ENCODE measurements at regions not wholly inside any gene's neighbourhood (a gene's known extent, or its start where the extent isn't known, plus 50 kb on each side); places are given as distances from the start of the nearest gene placed in this dataset.

DNA sequence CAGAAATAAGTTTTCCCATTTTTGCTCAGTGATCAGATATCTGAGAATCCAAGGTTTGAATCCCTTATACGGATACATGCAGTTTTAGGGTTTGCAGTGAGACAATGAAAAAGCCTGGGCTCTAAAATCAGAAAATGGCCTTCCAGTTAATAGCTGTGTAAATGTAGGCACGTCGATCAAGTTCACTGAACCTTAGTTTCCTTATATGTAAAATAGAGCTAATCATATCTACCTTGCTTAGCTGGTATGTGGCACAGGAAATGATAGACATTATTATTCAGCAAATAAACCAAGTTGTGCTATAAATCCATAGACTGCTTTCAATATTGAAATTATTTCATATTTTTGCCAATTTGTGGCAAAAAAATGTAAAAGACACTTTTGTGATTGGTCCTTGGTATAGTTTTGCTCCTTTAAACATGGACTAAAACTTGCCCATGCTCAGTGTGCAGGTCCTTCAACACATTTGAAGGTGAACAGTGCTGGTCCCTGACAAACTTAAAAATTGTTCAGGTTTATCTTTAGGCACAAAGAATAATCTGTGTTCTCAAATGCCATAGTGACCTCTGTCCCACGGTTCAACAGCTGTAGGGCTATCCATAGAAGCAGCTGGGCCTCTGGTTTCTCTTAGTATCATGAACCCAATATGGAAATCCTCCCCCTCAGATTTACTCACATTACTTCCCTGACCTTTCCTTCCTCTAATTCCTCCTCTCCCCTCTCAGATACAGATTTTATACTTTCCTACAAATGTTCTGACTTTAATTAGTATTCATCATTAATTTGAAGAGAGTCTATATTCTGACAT, 51.0 kb downstream of the CCDC54 start:
- DNase-seq = no peak

DNA sequence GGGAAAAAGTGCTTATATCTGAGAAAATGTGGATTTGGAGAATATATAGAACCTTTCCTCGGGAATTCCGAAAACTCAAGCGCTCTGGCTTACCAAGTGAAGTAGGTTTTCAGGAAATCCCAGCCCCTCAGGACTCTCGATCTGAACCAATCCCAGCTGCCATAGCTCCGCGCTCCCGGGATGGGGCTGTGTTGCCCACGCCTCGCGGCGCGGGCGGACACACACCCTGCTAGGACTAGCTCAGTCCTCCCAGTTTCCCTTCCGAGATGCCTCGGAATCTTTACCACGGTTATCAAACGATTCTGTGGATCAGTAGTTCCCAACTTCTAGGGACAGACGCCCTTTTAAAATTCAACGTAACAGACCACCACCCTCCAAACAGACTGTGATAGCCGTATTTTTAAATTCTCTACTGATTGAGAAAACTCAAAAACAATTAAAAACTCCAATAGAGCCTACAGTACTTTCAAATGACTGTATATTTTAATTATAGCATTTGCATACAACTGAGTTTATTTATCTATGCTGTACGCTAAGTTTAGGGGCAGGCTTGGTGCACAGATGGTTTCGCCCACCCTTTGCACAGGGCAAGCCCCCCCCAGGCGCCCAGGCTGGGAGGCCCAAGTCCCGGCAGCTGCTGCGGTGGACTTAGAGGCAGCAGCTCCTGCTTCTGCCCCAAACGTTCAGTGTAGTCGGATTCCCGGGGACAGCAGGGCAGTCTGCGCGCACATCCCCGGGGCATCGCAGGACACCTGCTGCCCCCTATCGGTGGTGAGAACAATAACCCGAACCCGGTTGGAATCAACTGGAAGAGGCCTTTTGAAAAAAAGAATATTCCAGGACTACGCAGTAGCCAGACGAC, 52.3 kb downstream of the CCDC54 start:
- DNase-seq = peak; percentile 48

DNA sequence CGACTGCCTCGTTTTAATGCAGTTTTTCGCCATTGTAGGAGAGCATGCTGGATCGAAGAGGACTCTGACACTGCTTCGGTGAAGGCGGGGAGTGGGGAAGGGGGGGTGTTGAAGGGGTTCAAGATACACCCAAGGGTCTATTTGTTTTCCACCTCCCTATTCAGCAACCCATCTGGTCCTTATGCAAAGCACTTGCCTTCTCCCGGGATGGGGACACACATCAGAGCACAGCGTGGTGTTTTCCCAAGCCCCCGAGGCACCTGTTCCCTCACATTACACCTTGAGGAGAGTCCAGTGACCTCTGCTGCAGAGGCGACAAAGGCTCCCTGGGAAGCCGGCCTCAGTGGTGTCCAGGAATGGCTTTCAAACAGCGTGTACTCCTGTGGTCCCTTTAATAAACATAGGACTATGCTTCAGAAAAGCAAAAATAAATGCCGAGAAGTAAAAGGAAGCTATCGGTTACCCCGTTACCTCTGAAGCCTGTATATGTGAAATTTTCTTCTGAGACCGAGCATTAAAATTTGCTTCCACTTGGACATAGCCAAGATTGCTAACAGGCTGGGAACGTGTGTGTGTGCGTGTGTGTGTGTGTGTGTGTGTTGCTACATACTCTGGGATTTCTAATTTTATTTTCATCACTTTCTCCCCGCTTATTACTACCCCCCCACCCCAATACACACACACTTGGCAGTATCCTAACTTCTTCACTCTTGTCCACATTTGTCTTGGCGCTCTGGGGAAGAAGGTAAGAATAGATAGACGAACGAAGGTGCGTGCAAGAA, 53.2 kb downstream of the CCDC54 start:
- DNase-seq = no peak

DNA sequence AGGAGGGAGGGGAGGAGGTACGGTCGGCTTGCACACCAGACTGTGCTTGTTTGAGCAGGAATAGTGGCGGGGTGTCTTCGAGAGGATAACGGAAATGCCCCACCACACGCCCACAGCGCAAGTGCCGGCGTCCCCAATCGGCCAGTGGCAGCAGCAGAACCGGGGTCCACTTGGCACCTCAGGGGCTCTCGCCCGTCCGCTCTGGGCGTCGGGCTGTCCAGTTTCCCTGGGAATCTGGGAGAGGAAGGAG, 53.7 kb downstream of the CCDC54 start:
- DNase-seq = no peak

DNA sequence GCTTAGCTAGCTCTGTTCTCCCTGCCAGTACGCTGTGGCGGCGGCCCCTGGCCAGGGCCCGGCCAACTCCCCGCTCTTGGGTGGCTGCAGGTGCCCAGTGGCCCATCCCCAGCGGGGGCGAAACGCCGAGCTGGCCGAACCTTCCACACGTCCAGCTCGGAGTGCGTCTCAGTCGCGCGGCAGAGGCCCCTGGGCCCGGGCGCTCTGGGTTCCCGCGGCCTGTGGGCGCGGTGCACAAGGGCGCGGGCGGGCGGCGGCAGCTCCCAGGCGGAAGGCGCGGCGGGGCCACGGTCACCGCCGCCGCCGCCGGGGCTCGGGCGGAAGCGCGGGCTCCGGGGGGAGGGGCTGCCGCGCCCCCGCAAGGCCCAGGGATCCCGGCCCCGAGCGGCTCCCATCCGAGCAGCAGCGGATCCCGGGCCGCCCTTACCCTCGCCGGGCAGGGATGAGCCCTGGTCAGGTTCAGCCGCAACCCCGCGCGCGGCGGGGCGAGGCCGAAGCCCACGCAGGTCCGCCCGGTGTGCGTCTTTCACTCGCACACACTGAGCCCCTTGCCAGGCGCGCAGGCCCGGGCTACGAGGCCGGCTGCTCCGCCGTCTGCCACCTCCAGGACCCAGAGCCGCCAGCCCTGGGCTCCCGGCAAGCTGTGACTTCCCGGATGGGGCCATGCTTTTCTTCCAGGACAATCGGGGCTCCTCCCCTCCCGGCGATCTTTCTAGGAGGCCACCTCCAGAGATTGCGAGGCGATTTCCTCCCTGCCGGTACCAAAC, 54.2 kb downstream of the CCDC54 start:
- peak; percentile 48 for DNase-seq

DNA sequence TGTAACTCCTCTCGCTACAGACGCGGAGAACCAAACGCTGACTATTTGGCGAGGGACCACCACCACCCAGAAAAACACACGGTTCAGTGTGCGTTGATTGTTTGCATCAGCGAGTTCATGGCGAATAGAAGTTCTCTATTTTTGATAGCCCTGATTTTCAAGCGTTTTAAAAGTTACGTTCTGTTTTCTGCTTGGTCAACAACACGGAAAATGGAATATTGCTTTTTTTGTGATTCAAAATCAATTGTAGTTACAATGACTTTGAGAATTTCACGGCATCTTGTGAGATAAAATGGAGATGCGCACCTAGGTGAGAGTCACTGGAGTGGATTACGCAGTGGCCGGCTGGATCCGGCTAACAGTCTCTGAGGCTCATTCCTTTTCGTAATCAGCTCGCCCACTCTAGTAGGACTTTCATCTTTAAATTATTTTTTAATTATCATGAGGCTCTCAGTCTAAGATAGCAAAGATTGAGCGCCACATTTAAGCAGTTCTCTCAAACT, 54.8 kb downstream of the CCDC54 start:
- no peak for DNase-seq

DNA sequence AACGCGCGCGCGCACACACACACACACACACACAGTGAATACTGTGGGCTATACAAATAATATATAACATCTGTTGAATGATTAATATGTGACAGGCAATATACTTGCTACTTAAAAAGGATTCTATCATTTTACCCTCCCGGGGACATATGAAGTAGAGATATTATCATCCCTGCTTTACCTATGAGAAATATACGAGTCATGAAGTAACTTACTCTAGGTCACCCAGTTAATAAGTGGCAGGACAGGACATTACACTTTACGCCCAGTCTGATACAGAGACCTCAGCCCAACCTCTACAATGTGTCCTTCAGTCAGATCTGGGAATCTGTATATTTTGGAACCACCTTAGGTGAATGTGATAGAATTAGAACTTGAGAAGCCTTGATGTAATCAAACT, 55.4 kb downstream of the CCDC54 start:
- no peak for DNase-seq

DNA sequence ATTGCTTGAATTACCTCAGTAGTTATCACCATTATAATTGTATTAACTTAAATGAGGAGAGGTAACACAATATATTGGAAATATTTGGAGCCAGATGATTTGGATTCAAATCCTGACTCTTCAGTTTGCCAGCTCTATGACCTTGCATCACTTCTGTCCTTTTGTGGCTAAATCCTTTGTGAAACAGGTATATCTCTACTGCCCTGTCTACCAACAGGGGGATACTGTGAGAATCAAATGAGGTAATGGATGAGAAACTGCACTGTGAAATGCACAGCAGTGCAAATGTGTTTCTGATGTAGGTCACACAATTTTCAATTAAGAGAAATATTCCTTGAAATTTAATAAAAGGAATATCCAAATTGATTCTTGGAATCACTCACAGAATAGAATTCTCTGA, 58.8 kb downstream of the CCDC54 start:
- no peak for DNase-seq

DNA sequence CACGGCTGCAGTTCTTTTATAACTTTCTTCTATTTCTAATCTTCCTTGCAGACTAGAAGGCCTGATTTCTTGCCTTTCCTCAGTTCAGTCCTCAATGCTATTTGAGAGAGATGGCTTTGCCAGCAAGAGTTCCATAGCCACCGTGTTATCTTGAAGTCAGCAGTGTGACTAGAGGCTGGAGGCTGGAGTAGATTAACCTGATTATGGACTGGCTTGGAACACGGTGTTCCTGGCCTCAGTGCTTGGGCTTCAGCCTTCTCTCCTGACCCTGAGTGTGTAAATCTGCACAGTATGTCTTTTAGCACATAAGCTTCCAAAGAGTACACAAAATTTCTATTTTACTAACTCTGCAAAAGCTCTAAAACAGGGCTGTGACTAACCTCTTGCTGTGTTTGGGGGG, 61.4 kb downstream of the CCDC54 start:
- DNase-seq = no peak

DNA sequence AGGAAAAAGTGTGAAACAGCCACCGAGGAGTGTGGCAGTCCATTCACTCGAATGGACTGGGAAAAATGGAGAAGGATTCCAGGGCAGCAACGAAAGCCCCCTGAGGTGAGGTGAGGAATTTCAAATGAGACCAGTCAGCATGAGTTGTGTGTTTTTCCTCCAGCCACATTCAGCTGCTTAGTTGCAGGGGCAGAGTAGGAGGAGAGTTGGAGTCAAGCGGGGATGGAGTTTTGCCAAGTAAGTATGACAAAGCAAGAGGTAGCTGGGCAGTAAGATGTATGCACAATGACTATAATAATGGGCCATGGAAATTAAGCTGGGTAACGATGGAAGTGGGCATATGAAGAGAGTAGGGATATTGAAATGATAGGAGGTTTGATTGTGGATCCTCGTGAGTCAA, 64.4 kb downstream of the CCDC54 start:
- no peak for DNase-seq

DNA sequence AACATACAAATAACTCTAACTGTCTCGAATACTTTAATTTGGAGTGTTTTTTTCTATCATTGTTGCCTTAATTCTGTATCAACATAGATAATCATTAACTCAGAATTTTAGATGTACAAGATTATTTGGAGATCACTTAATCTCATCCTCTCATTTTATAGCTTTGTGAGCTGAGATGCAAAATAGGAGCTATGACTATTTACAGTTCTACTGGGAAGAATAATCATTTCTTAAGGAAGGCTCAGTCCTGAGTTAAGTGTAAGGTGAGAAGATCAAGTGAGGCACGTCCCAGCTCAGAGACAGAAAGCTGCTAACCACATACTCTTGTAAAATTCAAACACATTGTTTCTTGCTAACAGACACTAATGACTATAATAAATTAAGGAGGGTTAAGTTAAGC, 66.2 kb downstream of the CCDC54 start:
- no peak for DNase-seq

DNA sequence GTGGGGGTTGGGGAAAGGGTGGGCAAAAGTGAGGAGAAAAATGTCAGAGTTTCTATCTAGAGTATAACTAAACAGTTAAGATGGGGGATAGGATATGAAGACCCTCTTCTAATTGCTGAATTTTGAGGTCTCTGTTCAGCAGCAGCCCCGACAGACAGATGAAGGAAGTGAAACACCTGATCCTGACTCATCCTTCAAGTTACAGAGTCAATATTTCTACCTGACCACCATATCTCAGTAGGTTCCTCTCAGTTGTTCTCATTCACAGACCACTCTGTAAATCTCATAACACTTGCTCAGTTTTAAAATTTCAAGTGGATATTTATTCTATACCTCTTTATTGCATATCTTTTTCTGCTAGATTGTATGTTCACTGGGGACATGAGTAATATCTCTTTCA, 69.5 kb downstream of the CCDC54 start:
- DNase-seq = no peak

DNA sequence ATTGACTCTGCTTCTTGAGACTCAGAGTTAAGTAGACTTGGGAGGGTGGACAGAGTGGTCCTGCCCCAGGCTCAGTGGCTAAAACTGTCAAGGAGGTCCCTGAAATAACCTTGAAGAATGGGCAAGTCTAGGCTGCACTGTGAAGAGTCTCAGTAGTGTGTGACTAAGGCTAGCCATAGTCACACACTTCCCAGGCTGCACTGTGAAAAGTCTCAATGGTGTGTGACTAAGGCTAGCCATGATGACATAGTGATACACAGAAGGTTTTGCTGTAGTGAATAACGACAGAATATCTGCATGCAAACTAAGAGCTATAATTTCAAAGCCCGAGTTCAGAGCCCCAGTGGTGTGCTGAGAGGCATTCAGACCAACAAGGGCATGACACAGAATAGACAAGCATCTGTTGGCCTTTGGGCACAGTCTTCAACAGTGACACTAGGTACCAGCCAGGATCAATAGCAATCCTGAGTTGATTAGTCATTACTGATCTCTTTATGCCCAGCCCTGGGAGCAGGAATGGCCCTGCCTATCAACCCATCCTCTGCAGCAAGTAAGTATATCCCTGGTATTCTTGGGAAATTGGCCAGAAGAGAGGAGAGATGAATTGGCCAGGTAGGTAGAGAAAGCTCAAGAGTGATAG, 72.4 kb upstream of the BBX start:
- DNase-seq = no peak

DNA sequence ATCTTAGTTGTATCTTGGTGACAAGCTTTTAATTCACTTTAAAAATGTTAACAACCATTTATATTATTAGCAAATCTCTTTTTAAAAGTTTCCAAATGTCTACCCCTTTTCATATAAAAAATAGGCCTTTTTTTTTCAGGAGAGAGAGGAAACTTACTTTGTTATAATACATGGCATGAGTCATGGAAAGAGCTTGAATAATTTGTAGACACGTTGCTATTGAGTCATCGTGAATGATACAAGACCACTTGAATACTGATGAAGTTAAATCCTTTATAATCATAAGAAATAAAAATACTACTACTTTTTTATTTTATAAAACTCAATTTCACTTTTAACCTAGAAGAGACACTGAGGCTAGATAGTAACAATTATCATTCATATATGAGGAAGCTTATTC, 70.3 kb upstream of the BBX start:
- DNase-seq = no peak

DNA sequence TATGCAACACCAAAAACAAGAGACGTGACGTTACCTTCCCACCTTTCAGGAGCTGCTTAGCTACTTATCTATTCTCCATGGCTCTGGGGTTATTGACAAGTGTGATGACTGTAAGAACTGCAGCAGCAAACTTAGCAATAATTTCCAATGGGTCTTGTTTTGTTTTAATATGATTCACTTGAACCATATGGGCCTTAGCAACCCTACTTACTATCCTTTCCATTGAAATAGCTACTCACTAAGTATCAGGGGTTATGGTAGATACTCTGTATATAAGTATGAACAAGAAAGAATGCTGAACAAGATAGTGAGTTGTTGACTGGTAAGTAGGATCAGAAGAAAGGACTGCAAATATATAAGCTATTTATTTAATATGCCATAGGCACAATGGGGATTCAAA, 69.3 kb upstream of the BBX start:
- no peak for DNase-seq

DNA sequence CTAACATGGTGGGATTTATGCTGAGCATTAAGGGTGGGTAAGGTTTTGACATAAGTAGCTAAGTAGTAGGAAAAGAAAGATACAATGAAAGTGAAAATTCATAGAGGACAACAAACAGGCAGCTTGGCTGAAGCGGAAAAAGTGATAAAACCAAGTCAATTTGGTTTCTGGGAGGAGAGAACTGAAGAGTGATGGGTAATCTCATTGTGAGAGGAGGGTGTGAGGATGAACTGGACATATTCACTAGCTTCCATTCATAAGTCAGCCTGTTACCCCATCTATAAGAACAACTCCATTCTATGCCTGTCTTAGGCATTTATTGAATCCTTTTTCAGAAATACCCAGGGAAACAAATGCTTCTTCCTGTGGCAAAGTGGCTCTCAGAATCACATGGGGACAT, 67.1 kb upstream of the BBX start:
- no peak for DNase-seq

DNA sequence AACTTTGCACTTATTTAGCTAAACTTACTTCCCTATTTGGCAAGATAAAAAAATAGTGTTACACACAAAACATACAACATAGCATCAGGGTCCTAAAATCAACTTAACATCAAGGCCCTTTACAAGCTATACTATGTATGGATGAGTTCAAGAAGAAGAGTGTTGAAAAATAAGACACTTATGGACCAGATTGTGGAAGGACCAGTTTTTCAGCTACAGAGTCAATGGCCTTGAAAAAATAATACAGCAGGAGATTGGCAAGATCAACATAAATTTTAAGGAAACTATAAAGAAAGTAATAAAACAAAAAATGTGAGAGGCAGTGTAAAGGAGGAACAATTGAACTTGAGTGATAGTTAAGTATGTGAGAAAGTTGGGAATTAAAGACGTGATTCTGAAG, 66.3 kb upstream of the BBX start:
- DNase-seq = no peak

DNA sequence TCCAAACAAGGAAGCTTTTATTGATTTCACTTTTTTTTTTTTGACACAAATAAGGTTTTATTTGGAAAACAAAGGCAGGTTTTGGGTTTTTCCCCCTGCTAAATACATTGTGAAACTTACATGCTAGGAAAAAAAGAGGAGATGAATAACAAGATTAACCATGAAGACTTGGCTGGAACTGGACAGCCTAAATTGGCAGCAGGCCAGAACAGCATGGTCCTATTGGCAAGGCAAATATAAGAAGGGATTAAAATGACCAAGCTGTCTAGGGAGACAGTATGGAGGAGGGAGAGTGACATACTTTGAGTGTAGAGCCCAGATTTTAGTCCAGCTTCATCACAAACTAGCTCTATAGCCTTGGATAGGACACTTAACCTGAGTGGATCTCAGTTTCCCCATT, 63.9 kb upstream of the BBX start:
- no peak for DNase-seq

DNA sequence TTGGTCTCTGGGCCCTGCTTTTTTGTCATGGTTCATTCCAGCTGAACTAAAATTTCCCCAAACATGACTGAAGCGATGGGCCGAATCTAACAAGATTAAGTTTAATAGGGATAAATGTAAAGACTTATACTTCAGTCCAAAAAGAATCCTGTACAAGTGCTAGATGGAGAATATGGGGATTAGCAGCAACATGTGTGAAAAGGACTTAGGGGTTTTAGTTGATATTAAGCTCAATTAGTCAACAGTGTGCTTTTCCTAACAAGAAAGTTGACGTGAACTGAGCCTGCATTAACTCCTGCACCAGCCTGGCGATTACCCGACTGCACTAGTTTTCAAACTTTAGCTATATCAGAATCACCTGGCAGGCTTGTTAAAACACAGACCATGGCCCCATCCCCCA, 61.0 kb upstream of the BBX start:
- DNase-seq = no peak

DNA sequence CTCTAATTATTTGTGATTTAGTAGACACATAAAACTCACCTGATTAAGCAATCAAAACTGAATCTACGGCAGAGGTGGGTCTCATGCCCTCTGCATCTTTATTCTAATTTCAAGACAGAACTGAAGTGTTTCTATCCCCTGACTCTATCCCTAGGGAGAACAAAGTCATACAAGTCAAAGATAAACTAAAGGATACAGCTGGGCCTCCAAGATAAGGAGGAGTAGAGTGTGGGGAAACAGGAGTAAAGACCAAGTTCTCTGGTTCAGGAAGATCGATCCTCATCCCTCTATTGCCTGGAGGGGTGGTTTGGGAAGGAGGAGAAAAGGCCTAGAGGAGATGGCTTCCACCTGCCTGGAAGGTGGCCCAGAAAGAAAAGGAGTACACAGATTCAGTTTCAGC, 58.7 kb upstream of the BBX start:
- DNase-seq = no peak

DNA sequence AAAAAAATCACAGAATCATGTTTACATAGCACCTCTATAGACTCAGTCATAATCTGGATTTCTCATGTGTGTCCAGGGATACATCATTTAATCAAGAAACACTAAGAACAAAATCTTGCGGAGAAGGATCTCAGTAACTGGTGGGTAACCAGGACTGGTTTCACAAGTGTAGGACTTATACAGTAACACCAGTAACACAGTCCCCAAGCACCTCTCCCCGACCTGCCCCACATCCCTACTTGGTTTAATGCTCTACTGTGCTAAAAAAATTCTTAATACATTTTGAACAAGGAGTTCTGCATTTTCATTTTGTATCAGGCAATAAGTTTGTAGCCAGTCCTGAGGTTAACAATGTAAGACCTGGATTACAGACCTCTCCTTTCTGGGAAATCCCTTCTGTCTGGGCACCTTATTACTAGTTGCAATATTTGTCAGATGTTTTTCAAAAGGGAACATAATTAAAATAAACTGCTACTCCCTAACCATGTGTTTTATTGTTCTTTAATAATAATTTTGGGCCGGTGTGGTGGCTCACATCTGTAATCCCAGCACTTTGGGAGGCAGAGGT, 57.6 kb upstream of the BBX start:
- DNase-seq = no peak

DNA sequence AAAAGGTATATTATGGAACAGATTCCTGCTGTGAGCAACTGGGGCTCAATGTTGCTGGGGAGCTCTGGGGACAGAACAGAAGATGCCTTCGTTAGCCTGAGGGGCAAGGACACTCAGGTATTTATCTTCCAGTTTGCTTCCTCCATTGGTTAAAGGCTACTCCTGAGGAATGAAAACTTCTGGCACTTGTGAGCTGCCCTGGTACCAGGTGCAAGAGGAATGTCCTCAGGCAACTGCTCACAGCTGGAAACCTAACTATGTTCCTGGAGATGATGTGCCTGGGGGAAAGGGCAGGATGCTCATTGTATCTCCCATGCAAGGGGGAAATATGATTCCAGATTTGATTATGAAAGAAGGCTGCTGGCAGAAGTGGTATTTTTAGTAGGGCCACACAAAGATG, 54.0 kb upstream of the BBX start:
- DNase-seq = no peak
